KBM-7 (cell line): ENCODE measurements at regions not wholly inside any gene's neighbourhood (a gene's known extent, or its start where the extent isn't known, plus 50 kb on each side); places are given as distances from the start of the nearest gene placed in this dataset.
"Not testable (repeated sequence)": the region's sequence is repeated elsewhere in the genome, so short reads cannot be mapped to it uniquely, and the experiment has no call there.

Experiments
- DNase-seq: peaks from one replicate; pipeline ENCODE4 v3.0.0-alpha.2; 2015
- in situ Hi-C: fragments of 300-500 bp; cut with MboI; formaldehyde crosslinking; loops from 2 replicates; pipeline ENCODE4 v1.14.3; 2020; ENCODE audit warnings: low sequenced_read_pairs, low pct_unique_long_range_greater_than_20kb, mixed read lengths

- in situ Hi-C loops = no loop called here
- no peak for DNase-seq
Observed at GRCh38 chr2:39487398-39488250, 50.5 kb upstream of the MAP4K3 start.

GRCh38 chr2:39488450-39488849, 51.4 kb upstream of the MAP4K3 start:
- in situ Hi-C loops = no loop called here

GRCh38 chr2:39490586-39490985, 53.5 kb upstream of the MAP4K3 start:
- in situ Hi-C loops = no loop called here

More at GRCh38 chr2:39488450-39488849, 51.4 kb upstream of the MAP4K3 start:
- DNase-seq = no peak

GRCh38 chr2:39491653-39492052, 54.6 kb upstream of the MAP4K3 start:
- in situ Hi-C loops = no loop called here
- no peak for DNase-seq

More at GRCh38 chr2:39490586-39490985, 53.5 kb upstream of the MAP4K3 start:
- DNase-seq = no peak

- in situ Hi-C loops = no loop called here
- peak; percentile 66 for DNase-seq
Observed at GRCh38 chr2:39492095-39492590, 55.1 kb upstream of the MAP4K3 start.

- no peak for DNase-seq
- in situ Hi-C loops = no loop called here
Observed at GRCh38 chr2:39492716-39493115, 55.6 kb upstream of the MAP4K3 start.

- in situ Hi-C loops = no loop called here
- DNase-seq = no peak
Observed at GRCh38 chr2:39494784-39495251, 57.7 kb upstream of the MAP4K3 start.

- in situ Hi-C loops = no loop called here
- no peak for DNase-seq
Observed at GRCh38 chr2:39497082-39497801, 60.2 kb upstream of the MAP4K3 start.

GRCh38 chr2:39498176-39498575, 61.1 kb upstream of the MAP4K3 start:
- DNase-seq, in situ Hi-C loops: not testable (repeated sequence)

- in situ Hi-C loops = no loop called here
- DNase-seq = no peak
Observed at GRCh38 chr2:39498786-39499185, 61.7 kb upstream of the MAP4K3 start.

- no peak for DNase-seq
- in situ Hi-C loops = no loop called here
Observed at GRCh38 chr2:39499336-39499735, 62.3 kb upstream of the MAP4K3 start.

- DNase-seq = no peak
- in situ Hi-C loops = no loop called here
Observed at GRCh38 chr2:39501412-39501811, 64.3 kb upstream of the MAP4K3 start.

GRCh38 chr2:39503277-39503676, 66.2 kb upstream of the MAP4K3 start:
- no peak for DNase-seq
- in situ Hi-C loops = no loop called here

- no peak for DNase-seq
- in situ Hi-C loops = no loop called here
Observed at GRCh38 chr2:39504790-39505335, 67.8 kb upstream of the MAP4K3 start.

GRCh38 chr2:39506215-39506614, 69.1 kb upstream of the MAP4K3 start:
- no peak for DNase-seq
- in situ Hi-C loops = no loop called here

- in situ Hi-C loops = no loop called here
- DNase-seq = no peak
Observed at GRCh38 chr2:39508198-39508597, 71.1 kb upstream of the MAP4K3 start.

- in situ Hi-C loops = no loop called here
Observed at GRCh38 chr2:39510140-39510539, 73.1 kb upstream of the MAP4K3 start.

GRCh38 chr2:39511219-39511604, 74.1 kb upstream of the MAP4K3 start:
- in situ Hi-C loops = no loop called here
- DNase-seq = no peak

More at GRCh38 chr2:39510140-39510539, 73.1 kb upstream of the MAP4K3 start:
- no peak for DNase-seq

GRCh38 chr2:39511605-39512433, 74.7 kb upstream of the MAP4K3 start:
- DNase-seq = peak; percentile 36
- in situ Hi-C loops = no loop called here
